PC-3 (cell line): ENCODE measurements at regions not wholly inside any gene's neighbourhood (a gene's known extent, or its start where the extent isn't known, plus 50 kb on each side); places are given as distances from the start of the nearest gene placed in this dataset.
A peak's percentile ranks its signal among the peaks of the same experiment; 100 is the strongest.

ENCODE experiments used
- ATAC-seq: fragments of 200-7000 bp; cut with Tn5 transposase; 2 replicates; pipeline ENCODE4 v1.9.1; 2020; ENCODE audit warnings: mild to moderate bottlenecking, moderate library complexity
- BruUV-seq: library from RNA; stranded (reverse); fragments of 400-500 nt; replicated peaks from 2 replicates; lab custom pipeline; 2021; lab: Mats Ljungman, UMichigan
- CTCF ChIA-PET: fragments of 300-600 bp; sonication (Branson Sonifier 250); formaldehyde crosslinking; loops from one replicate; lab custom pipeline; 2022; ENCODE audit warnings: antibody characterized with exemption; lab: Charles Lee
- POLR2A ChIA-PET: fragments of 300-600 bp; sonication (Branson Sonifier 250); formaldehyde crosslinking; loops from one replicate; lab custom pipeline; 2022; ENCODE audit warnings: antibody characterized with exemption; ENCODE audit not compliant: unreplicated experiment; lab: Charles Lee
- DNase-seq: peaks from one replicate; pipeline ENCODE4 v3.0.0-alpha.2; 2015
- H2AFZ ChIP-seq: fragments of 300-600 bp; sonication (generic); 2 replicates; pipeline ENCODE4 v1.6.0; 2016; ENCODE audit warnings: antibody characterized with exemption, low read length
- H3F3A ChIP-seq: fragments of 300-600 bp; sonication (generic); one replicate; pipeline ENCODE4 v1.6.0; 2017; ENCODE audit warnings: antibody characterized with exemption, low read length, control low read depth, mild to moderate bottlenecking; ENCODE audit not compliant: unreplicated experiment
- H3K27ac ChIP-seq: fragments of 300-600 bp; sonication (generic); 2 replicates; pipeline ENCODE4 v1.5.1; 2016; ENCODE audit warnings: mild to moderate bottlenecking, low read length
- H3K27me3 ChIP-seq: fragments of 300-600 bp; sonication (generic); 2 replicates; pipeline ENCODE4 v1.6.1; 2016; ENCODE audit warnings: low read length, mixed read lengths
- H3K36me3 ChIP-seq: fragments of 300-600 bp; sonication (generic); 2 replicates; pipeline ENCODE4 v1.6.1; 2016; ENCODE audit warnings: low read depth, mixed run types, low read length, mixed read lengths
- H3K4me1 ChIP-seq: fragments of 300-600 bp; sonication (generic); 2 replicates; pipeline ENCODE4 v1.5.1; 2016; ENCODE audit warnings: low read length; ENCODE audit not compliant: insufficient read depth
- H3K4me2 ChIP-seq: fragments of 300-600 bp; sonication (generic); 2 replicates; pipeline ENCODE4 v1.6.0; 2016; ENCODE audit warnings: low read length
- H3K4me3 ChIP-seq: fragments of 300-600 bp; sonication (generic); 2 replicates; pipeline ENCODE4 v1.5.1; 2016; ENCODE audit warnings: mild to moderate bottlenecking, low read length, mixed read lengths
- H3K79me2 ChIP-seq: fragments of 300-600 bp; sonication (generic); 2 replicates; pipeline ENCODE4 v1.6.1; 2017; ENCODE audit warnings: low read length, mixed read lengths
- H3K9ac ChIP-seq: fragments of 300-600 bp; sonication (generic); 2 replicates; pipeline ENCODE4 v1.6.0; 2016; ENCODE audit warnings: mild to moderate bottlenecking, low read length
- H3K9me2 ChIP-seq: fragments of 300-600 bp; sonication (generic); replicated peaks from 2 replicates; pipeline ENCODE4 v1.6.1; 2016; ENCODE audit warnings: mixed run types, low read length, mixed read lengths
- H3K9me3 ChIP-seq: fragments of 300-600 bp; sonication (generic); 2 replicates; pipeline ENCODE4 v1.6.1; 2016; ENCODE audit warnings: low read length, mixed read lengths
- H4K20me1 ChIP-seq: fragments of 300-600 bp; sonication (generic); 2 replicates; pipeline ENCODE4 v1.6.1; 2016; ENCODE audit warnings: low read length, mixed read lengths
- CTCF ChIP-seq: fragments of 300-600 bp; sonication (generic); conservative IDR thresholded peaks from 2 replicates; pipeline ENCODE4 v1.5.1; 2017; ENCODE audit warnings: antibody characterized with exemption, low read depth, mild to moderate bottlenecking, low read length
- EZH2 ChIP-seq: fragments of 300-600 bp; sonication (generic); IDR thresholded peaks from one replicate; pipeline ENCODE4 v1.6.1; 2017; ENCODE audit warnings: antibody characterized with exemption, mild to moderate bottlenecking, low read length; ENCODE audit not compliant: unreplicated experiment
- EZH2phosphoT487 ChIP-seq: fragments of 300-600 bp; sonication (generic); IDR thresholded peaks from 2 replicates; pipeline ENCODE4 v1.6.1; 2018; ENCODE audit warnings: mild to moderate bottlenecking, antibody characterized with exemption, low read length, borderline replicate concordance
- intact Hi-C: fragments of 100-400 bp; cut with micrococcal nuclease; formaldehyde crosslinking; loops from 2 replicates; pipeline ENCODE4 v1.9.0; 2023

- DNase-seq (no peak), ATAC-seq (no peak)
- Histone ChIP-seq H3K4me2 (peak overlapping the region; percentile 65), H4K20me1 (no peaks in the 10 kb centered on the region), H3K27ac (peak overlapping the region; percentile 98), H3K27me3 (no peaks in the 10 kb centered on the region), H3K9ac (peak overlapping the region; percentile 80), H3K9me3 (no peaks in the 10 kb centered on the region), H3K4me1 (peaks cover 49% of the 10 kb centered on the region), H2AFZ (no peak overlapping the region), H3K36me3 (no peaks in the 10 kb centered on the region), H3K79me2 (no peaks in the 10 kb centered on the region), H3F3A (peaks cover 3% of the 10 kb centered on the region), H3K4me3 (no peak overlapping the region), H3K9me2 (no peaks in the 10 kb centered on the region)
- ChIA-PET POLR2A (no interaction called here), CTCF (no interaction called here)
- BruUV-seq, result no TSS peak
- TF ChIP-seq EZH2 (no peak), EZH2phosphoT487 (no peak), CTCF (no peak)
- intact Hi-C loops, result loop anchor here (2.0 kb wide), 1 partner anchor 35 kb away; no protein-coding TSS in a partner anchor
Measured at GRCh38 chr6:6821639-6822261, 233.2 kb downstream of the LY86 start.

- POLR2A ChIA-PET, result no interaction called here
- Histone ChIP-seq H3K36me3 (no peaks in the 10 kb centered on the region), H3K4me2 (no peak overlapping the region), H3K79me2 (no peaks in the 10 kb centered on the region), H3K27ac (no peak overlapping the region), H2AFZ (no peak overlapping the region), H3K9me2 (no peaks in the 10 kb centered on the region), H3F3A (peaks cover 3% of the 10 kb centered on the region), H4K20me1 (no peaks in the 10 kb centered on the region), H3K4me3 (no peak overlapping the region), H3K9ac (no peak overlapping the region), H3K27me3 (no peaks in the 10 kb centered on the region), H3K4me1 (peaks cover 53% of the 10 kb centered on the region), H3K9me3 (no peaks in the 10 kb centered on the region)
- no TSS peak for BruUV-seq
- TF ChIP-seq EZH2phosphoT487, result no peak
- TF ChIP-seq CTCF, result no peak
- TF ChIP-seq EZH2, result no peak
- DNase-seq (no peak), ATAC-seq (no peak)
- CTCF ChIA-PET, result no interaction called here
- intact Hi-C loops, result no loop called here
Measured at GRCh38 chr6:6823030-6823429, 234.5 kb downstream of the LY86 start.

GRCh38 chr6:6823568-6824224 lies 235.2 kb downstream of the LY86 start:
- H3K4me1 ChIP-seq, result peaks cover 53% of the 10 kb centered on the region
- BruUV-seq, result no TSS peak
- ATAC-seq, result no peak

More at GRCh38 chr6:6823568-6824224, 235.2 kb downstream of the LY86 start:
- H3K36me3 ChIP-seq, result no peaks in the 10 kb centered on the region
- ChIA-PET POLR2A (no interaction called here), CTCF (no interaction called here)
- no peak for DNase-seq
- intact Hi-C loops, result no loop called here
- H3K27me3 ChIP-seq, result no peaks in the 10 kb centered on the region
- no peaks in the 10 kb centered on the region for H3K79me2 ChIP-seq
- peak overlapping the region; percentile 6; the same call in 1 of the 2 replicates for H3K27ac ChIP-seq
- H3K9me2 ChIP-seq, result no peaks in the 10 kb centered on the region
- H3K9me3 ChIP-seq, result no peaks in the 10 kb centered on the region
- no peak overlapping the region for H3K4me3 ChIP-seq
- no peak overlapping the region for H3K4me2 ChIP-seq
- H2AFZ ChIP-seq, result no peak overlapping the region
- H3F3A ChIP-seq, result peaks cover 3% of the 10 kb centered on the region
- no peaks in the 10 kb centered on the region for H4K20me1 ChIP-seq
- H3K9ac ChIP-seq, result no peak overlapping the region
- no peak for TF ChIP-seq EZH2
- TF ChIP-seq EZH2phosphoT487, result no peak
